HK-2 (cell line): ENCODE measurements at regions not wholly inside any gene's neighbourhood (a gene's known extent, or its start where the extent isn't known, plus 50 kb on each side); places are given as distances from the start of the nearest gene placed in this dataset.
"Not testable (repeated sequence)": the region's sequence is repeated elsewhere in the genome, so short reads cannot be mapped to it uniquely, and the experiment has no call there.

Experiments
- DNase-seq: peaks from one replicate; pipeline ENCODE4 v3.0.0-alpha.2; 2018; ENCODE audit not compliant: unreplicated experiment

- no peak for DNase-seq
Measured at GRCh38 chr2:147294825-147295392, 549.9 kb upstream of the ACVR2A start.

- no peak for DNase-seq
Measured at GRCh38 chr2:147293991-147294824, 550.6 kb upstream of the ACVR2A start.

- no peak for DNase-seq
Measured at GRCh38 chr2:147288131-147288530, 556.7 kb upstream of the ACVR2A start.

DNA sequence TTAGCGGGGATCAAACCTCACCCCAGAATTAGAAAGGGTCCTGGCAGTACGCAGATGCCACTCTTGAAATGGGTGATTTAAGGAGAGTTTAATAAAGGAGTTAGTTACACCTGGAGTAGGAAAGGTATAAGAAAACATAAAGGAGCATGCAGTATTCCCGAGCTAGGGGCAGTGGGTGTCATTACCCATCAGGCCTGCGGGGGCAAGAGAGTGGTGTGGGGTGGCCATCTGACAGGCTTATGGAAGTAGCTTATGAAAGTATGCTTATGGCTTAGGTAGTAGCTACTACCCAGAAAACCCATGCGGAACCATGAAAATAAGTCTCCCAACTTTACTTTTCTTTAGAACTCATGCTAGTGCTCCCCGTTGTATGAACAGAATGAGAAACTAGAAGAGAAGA, 568.9 kb upstream of the ACVR2A start:
- DNase-seq = peak; percentile 3

DNA sequence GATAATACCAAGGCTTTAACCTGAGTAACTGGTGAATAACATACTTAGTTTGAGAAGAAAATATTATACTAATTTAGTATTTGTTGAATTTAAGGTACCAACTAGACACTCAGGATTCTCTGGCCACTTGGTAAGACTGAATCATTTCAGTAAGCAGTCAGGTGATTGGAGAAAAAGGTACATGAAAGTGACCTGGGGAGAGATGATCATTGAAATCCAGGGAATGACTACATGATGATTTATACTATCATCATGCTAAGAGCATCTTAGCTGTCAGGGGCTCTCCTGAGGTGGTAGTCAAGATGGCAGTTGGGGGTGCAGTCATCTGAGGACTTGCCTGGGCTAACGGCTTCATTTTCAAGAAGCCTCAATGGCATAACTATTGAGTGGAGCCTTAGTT, 571.2 kb upstream of the ACVR2A start:
- peak; percentile 1 for DNase-seq

DNA sequence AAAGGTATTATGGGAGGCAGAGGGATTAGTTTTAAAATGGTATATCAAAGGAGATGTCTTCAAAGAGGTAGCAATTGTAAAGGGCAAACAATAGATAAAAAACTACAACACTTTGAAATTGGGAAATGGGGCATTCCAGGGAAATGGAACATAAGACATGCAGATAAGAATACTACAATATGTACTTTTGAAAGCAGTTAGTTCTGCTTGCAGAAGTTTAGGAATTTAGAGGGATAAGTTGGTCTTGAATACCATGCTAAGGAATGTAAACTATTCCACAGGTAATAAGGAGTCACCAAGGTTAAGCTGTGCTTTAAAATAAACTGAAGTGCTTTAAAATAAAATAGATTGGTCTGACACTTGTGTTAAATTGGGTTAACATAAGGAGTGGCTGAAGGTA, 571.7 kb upstream of the ACVR2A start:
- no peak for DNase-seq

DNA sequence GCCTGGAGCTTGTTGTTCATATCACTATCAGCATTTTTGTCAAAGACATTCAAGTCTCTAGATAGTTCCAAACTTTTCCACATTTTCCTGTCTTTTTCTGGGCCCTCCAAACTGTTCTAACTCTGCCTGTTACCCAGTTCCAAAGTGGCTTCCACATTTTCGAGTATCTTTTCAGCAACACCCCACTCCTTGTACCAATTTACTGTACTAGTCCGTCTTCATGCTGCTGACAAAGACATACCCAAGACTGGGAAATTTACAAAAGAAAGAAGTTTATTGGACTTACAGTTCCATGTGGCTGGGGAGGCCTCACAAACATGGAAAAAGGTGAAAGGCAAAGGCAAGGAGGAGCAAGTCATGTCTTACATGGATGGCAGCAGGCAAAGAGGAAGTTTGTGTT, 575.2 kb upstream of the ACVR2A start:
- not testable (repeated sequence) for DNase-seq

GRCh38 chr2:147260241-147260640, 584.6 kb upstream of the ACVR2A start:
- no peak for DNase-seq

DNA sequence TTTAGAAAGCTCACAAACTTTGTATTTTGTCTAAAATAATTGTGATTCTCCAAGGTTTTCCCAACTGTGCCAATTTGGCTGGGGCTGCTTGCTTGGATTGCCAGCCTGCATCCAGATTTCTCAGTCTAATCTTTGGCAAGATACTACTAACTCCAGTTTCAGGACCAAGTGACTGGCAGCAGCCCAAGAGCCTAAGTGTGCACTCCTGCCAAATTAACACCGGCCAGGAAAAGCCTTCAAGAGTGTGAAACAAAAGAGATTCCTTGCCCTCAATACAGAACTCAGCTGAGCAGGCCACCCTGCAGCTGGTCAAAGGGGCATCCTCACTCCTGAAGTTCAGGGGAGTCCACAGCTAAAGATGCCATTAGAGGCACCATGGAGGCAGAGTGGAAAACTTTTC, 589.0 kb upstream of the ACVR2A start:
- no peak for DNase-seq

GRCh38 chr2:147250652-147251356, 594.0 kb upstream of the ACVR2A start:
- no peak for DNase-seq

DNA sequence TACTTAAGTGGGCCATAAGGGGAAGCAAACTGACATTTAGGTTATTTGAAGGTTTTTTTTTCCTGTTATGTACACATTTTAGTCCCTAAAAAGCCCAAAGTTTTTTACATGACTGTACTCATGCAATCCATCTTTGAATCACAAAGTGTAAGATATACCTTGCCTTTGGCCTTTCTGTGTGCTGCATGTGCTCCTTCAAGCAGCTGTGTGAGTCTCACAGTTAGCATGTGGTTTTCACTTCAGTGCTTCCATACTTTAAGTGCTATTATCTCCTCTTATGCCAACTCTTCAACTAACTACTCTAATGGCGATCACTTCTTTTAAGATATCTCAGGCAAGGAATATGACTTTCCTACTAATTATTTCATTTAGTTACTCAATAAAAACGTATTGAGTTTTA, 597.1 kb upstream of the ACVR2A start:
- DNase-seq = no peak

DNA sequence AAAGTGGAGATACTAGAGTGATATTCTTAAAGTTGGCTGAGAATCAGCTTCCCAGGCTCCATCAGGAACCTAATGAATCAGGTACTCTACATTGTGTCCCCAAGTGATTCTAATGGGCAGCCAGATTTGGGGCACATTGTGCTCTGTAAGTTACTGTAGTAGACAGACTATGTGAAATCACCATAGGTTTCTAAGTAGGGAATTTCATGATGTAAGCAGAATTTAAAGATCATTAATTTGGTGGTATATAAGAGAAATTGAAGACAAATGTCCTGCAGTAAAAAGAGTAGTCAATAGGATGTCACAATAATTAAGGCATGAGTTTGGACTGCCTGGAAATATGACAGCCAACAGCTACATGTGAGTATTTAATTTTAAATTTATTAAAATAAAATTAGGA, 602.4 kb upstream of the ACVR2A start:
- DNase-seq = no peak

GRCh38 chr2:147236601-147237000, 608.2 kb upstream of the ACVR2A start:
- no peak for DNase-seq

GRCh38 chr2:147232225-147232669, 612.6 kb upstream of the ACVR2A start:
- no peak for DNase-seq

DNA sequence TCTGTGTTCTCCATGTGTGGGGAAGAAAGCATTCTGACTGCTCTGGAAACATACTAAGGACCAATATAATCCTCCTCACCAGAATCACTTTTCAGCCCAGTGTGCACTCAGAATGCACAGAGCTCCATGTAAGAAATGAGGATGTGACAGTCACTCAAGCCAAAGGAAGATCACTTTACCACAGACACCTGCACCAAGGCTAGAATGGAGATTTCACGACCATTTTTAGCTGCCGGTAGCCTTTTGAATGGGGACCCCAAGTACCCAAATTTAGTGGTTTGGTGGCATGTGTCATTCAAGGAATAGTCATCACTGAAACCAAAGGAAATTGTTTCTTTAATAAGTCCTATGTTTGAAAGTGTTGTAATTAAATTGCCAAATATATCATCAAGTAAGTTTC, 613.2 kb upstream of the ACVR2A start:
- DNase-seq = no peak

GRCh38 chr2:147231081-147231480, 613.7 kb upstream of the ACVR2A start:
- no peak for DNase-seq

DNA sequence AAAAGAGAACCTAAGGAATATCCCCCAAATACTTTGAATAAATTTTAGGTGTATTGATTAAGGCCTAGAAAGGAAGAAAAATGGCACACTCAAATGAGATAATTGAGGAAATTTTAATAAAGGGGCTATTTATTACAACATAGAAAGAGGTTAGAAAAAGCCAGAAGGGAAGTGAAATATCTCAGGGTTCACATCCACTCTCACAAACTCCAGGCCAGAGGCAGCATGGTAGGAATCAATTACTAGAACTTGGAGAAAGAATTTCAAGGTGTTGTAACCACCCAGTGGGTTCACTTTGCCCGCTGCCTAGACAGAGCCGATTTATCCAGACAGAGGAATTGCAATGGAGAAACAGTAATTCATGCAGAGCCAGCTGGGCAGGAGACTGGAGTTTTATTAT, 617.5 kb upstream of the ACVR2A start:
- DNase-seq = no peak

DNA sequence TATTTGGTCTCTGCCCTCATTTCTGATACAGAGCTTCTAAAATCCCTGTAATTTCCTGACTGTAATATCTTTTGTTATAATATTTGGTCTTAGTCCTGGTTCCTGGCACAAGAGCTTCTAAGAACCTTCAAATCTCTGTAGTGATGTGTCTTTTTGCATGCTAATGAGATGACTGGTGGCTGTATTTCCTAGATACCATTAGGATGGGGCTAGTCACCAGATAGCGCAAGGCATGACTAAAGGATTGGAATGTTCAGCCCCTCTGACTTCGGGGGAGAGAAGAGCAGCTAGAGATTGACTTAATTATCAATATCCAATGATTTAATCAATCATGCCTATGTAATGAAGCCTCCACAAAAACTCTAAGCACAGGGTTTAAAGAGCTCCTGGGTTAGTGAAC, 620.8 kb upstream of the ACVR2A start:
- no peak for DNase-seq

- no peak for DNase-seq
Measured at GRCh38 chr2:147223553-147224060, 621.2 kb upstream of the ACVR2A start.

GRCh38 chr2:147223119-147223518, 621.7 kb upstream of the ACVR2A start:
- DNase-seq = no peak

DNA sequence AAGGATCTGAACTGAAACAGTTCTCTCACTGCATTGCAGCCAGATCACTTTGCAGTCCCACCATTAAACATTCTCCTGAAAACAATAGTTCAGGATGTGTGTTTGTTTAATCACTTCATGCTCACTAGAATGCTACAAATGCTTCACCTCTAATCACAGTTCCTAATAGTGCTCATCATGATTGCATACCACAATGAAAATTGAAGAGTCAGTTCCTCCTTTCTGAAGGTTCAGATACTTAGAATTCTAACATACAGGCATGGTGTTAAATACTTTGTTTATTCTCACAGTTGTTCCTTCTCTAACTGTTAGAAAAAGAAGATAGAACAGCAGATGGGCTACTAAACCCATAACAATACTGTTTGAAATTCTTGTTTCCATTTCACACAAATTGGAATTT, 622.3 kb upstream of the ACVR2A start:
- no peak for DNase-seq

- no peak for DNase-seq
Measured at GRCh38 chr2:147214914-147215313, 629.9 kb upstream of the ACVR2A start.

GRCh38 chr2:147211484-147211883, 633.3 kb upstream of the ACVR2A start:
- no peak for DNase-seq
